Right lobe of liver (tissue), 6 donors: ENCODE measurements at regions not wholly inside any gene's neighbourhood (a gene's known extent, or its start where the extent isn't known, plus 50 kb on each side); places are given as distances from the start of the nearest gene placed in this dataset.

Source experiments
- ATAC-seq, 4 donors: fragments of 200-7000 bp; cut with Tn5 transposase; one replicate each; pipeline ENCODE4 v1.9.1; 2020; ENCODE audit warnings: mild to moderate bottlenecking in 4 of 4, moderate library complexity in 4 of 4
- DNase-seq, 3 donors: peaks; one replicate each; pipeline ENCODE4 v3.0.0-alpha.2; 2020
- H3K27ac ChIP-seq, 3 donors: fragments of 200-600 bp; one replicate each; pipeline ENCODE4 v1.8.0; 2022
- H3K27me3 ChIP-seq, 2 donors: fragments of 200-600 bp; one replicate each; pipeline ENCODE4 v1.8.0; 2022
- H3K36me3 ChIP-seq, 4 donors: fragments of 200-600 bp; sonication (generic) in 1 of 4; one replicate each; pipeline versions ENCODE4 v1.5.1 to v1.8.0; 2017 to 2022; ENCODE audit warnings: control low read depth in 1 of 4
- H3K4me1 ChIP-seq, 4 donors: fragments of 200-600 bp; sonication (generic) in 1 of 4; one replicate each; pipeline versions ENCODE4 v1.5.1 to v1.8.0; 2017 to 2022; ENCODE audit warnings: control low read depth in 1 of 4
- H3K4me3 ChIP-seq, 3 donors: fragments of 200-600 bp; one replicate each; pipeline ENCODE4 v1.8.0; 2022
- H3K9me3 ChIP-seq, 4 donors: fragments of 200-600 bp; sonication (generic) in 1 of 4; one replicate each; pipeline versions ENCODE4 v1.5.1 to v1.8.0; 2017 to 2022; ENCODE audit warnings: control low read depth in 1 of 4
- POLR2A ChIP-seq: fragments of 450-650 bp; IDR thresholded peaks from one replicate; pipeline ENCODE4 v1.6.1; 2017; ENCODE audit warnings: antibody characterized with exemption, mild to moderate bottlenecking
- WGBS: methylation state at CpG from one replicate; pipeline ENCODE4 v1.1.6; 2018; ENCODE audit warnings: low coverage, low lambda C conversion rate; ENCODE audit not compliant: insufficient coverage; ENCODE audit errors: missing lambda C conversion rate; 5-methylcytosine and 5-hydroxymethylcytosine counted together
- intact Hi-C, 2 donors: fragments of 100-400 bp; cut with DNase I; formaldehyde crosslinking; loops; one replicate each; pipeline versions ENCODE4 v1.11.2 to v1.14.1; 2022
- TF ChIP-seq, protein P1 (sequence below), 4 donors: fragments of 200-600 bp in 3 of 4; fragments of 450-650 bp in 1 of 4; IDR thresholded peaks; one replicate each; pipeline versions ENCODE4 v1.5.1 to v1.8.0; 2016 to 2022; ENCODE audit warnings: antibody characterized with exemption in 4 of 4, mild to moderate bottlenecking in 2 of 4
- donor health status: DM: no; HTN: yes; CAD: no.
- donor health status: DM: no; HTN: no; CAD: no.
- donor health status: DM: no; HTN: no; CAD: no.
- donor health status: DM: no; HTN: yes; CAD: no.
- donor health status: DM: no; HTN: yes; CAD: no.

GRCh38 chr12:39048395-39048794, 143.0 kb upstream of the CPNE8 start:
- no peak for ATAC-seq
- no peak overlapping the region for H3K4me3 ChIP-seq
- H3K36me3 ChIP-seq: no peaks in the 10 kb centered on the region
- no peaks in the 10 kb centered on the region for H3K27me3 ChIP-seq
- no peaks in the 10 kb centered on the region for H3K9me3 ChIP-seq
- H3K4me1 ChIP-seq: no peaks in the 10 kb centered on the region
- intact Hi-C loops: no loop called here
- TF ChIP-seq, protein P1, sequence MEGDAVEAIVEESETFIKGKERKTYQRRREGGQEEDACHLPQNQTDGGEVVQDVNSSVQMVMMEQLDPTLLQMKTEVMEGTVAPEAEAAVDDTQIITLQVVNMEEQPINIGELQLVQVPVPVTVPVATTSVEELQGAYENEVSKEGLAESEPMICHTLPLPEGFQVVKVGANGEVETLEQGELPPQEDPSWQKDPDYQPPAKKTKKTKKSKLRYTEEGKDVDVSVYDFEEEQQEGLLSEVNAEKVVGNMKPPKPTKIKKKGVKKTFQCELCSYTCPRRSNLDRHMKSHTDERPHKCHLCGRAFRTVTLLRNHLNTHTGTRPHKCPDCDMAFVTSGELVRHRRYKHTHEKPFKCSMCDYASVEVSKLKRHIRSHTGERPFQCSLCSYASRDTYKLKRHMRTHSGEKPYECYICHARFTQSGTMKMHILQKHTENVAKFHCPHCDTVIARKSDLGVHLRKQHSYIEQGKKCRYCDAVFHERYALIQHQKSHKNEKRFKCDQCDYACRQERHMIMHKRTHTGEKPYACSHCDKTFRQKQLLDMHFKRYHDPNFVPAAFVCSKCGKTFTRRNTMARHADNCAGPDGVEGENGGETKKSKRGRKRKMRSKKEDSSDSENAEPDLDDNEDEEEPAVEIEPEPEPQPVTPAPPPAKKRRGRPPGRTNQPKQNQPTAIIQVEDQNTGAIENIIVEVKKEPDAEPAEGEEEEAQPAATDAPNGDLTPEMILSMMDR (IDR thresholded peaks at IDR 0.05): no peak
- TF ChIP-seq POLR2A: no peak
- H3K27ac ChIP-seq: no peak overlapping the region
- DNase-seq: no peak

- DNase-seq (no peak), ATAC-seq (no peak)
- intact Hi-C loops: no loop called here
- H3K9me3 ChIP-seq: no peaks in the 10 kb centered on the region
- no peaks in the 10 kb centered on the region for H3K36me3 ChIP-seq
- H3K27ac ChIP-seq: no peak overlapping the region
- H3K4me1 ChIP-seq: no peaks in the 10 kb centered on the region
- H3K27me3 ChIP-seq: no peaks in the 10 kb centered on the region
- no peak overlapping the region for H3K4me3 ChIP-seq
- 69% methylated on average over 8 of the region's 8 CpGs for WGBS
- TF ChIP-seq POLR2A: no peak
- TF ChIP-seq, protein P1 (IDR thresholded peaks at IDR 0.05): no peak
These were observed 142.3 kb upstream of the CPNE8 start for GRCh38 chr12:39047539-39048262.

GRCh38 chr12:39044754-39045153, 139.4 kb upstream of the CPNE8 start:
- H3K27me3 ChIP-seq: no peaks in the 10 kb centered on the region
- no peak for ATAC-seq
- H3K9me3 ChIP-seq: no peaks in the 10 kb centered on the region
- H3K27ac ChIP-seq: no peak overlapping the region
- no peaks in the 10 kb centered on the region for H3K4me1 ChIP-seq
- no peak for DNase-seq
- H3K4me3 ChIP-seq: no peak overlapping the region
- WGBS: 30% methylated on average over 3 of the region's 3 CpGs
- intact Hi-C loops: no loop called here
- TF ChIP-seq, protein P1 (IDR thresholded peaks at IDR 0.05): no peak
- TF ChIP-seq POLR2A: no peak
- no peaks in the 10 kb centered on the region for H3K36me3 ChIP-seq

- H3K4me1 ChIP-seq: no peaks in the 10 kb centered on the region
- no peak for ATAC-seq
- H3K36me3 ChIP-seq: no peaks in the 10 kb centered on the region
- no peak overlapping the region for H3K27ac ChIP-seq
- no peak for TF ChIP-seq POLR2A
- TF ChIP-seq, protein P1 (IDR thresholded peaks at IDR 0.05): no peak
- H3K27me3 ChIP-seq: no peaks in the 10 kb centered on the region
- no peak for DNase-seq
- intact Hi-C loops: no loop called here
- no peaks in the 10 kb centered on the region for H3K9me3 ChIP-seq
- WGBS: 11% methylated on average over 2 of the region's 2 CpGs
- H3K4me3 ChIP-seq: no peak overlapping the region
These were observed 138.0 kb upstream of the CPNE8 start for GRCh38 chr12:39043424-39043822.

- WGBS: 54% methylated on average over 2 of the region's 2 CpGs
- no peaks in the 10 kb centered on the region for H3K4me1 ChIP-seq
- H3K36me3 ChIP-seq: no peaks in the 10 kb centered on the region
- no peak for TF ChIP-seq POLR2A
- TF ChIP-seq, protein P1 (IDR thresholded peaks at IDR 0.05): no peak
- DNase-seq (no peak), ATAC-seq (no peak)
- no peaks in the 10 kb centered on the region for H3K9me3 ChIP-seq
- intact Hi-C loops: no loop called here
- no peaks in the 10 kb centered on the region for H3K27me3 ChIP-seq
- H3K27ac ChIP-seq: no peak overlapping the region
- no peak overlapping the region for H3K4me3 ChIP-seq
These were observed 134.9 kb upstream of the CPNE8 start for GRCh38 chr12:39040275-39040674.
